ENCODE measurements at regions not wholly inside any gene's neighbourhood (a gene's known extent, or its start where the extent isn't known, plus 50 kb on each side); places are given as distances from the start of the nearest gene placed in this dataset.

- TF ChIP-seq CTCF (conservative IDR thresholded peaks at IDR 0.05; ENCODE audit: low read length): no peak
- no peak for TF ChIP-seq EZH2phosphoT487 (IDR thresholded peaks at IDR 0.05; ENCODE audit: borderline replicate concordance, low read depth, low read length)
Measured at GRCh38 chr1:209491496-209491895, 92.0 kb upstream of the CAMK1G start.
